ENCODE measurements at regions not wholly inside any gene's neighbourhood (a gene's known extent, or its start where the extent isn't known, plus 50 kb on each side); places are given as distances from the start of the nearest gene placed in this dataset.

GRCh38 chr2:10985901-10986535, 74.3 kb downstream of the KCNF1 start:
- DNase-seq: no peak

DNA sequence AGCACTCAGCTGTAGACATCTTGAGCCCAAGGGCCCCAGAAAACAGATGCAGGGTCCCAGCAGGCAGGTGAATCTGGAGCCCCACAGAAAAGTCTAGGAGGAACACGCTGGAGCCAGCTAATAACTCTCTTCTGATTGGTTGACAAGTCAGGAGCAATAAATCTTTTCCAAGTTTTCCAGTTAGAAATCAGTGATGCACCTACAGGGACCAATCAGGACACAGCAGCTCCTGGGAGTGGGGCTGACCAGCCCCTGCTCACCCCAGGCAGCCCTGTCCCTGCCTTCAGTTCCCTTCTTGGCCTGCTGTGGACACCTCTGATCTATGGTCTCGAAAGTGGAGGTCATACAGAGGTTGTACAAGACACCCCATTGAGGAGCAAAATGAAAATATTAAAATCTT, 75.7 kb downstream of the KCNF1 start:
- no peak for DNase-seq

DNA sequence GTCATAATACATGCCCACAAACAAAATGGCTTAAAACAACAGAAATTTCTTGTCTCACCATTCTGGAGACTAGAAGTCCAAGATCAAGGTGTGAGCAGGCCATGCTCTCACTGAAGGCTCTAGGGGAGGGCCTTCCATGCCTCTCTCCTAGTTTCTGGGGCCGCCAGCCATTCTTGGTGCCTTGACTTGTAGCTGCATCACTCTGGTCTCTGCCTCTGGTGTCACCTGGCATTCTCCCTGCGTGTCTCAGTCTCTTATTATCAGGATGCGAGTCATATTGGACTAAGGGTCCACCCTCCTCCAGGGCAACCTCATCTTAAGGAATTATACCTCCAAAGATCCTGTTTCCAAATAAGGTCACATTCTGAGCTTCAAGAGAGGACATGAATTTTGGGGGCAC, 76.1 kb downstream of the KCNF1 start:
- no peak for DNase-seq

- no peak for DNase-seq
These were observed 77.4 kb downstream of the KCNF1 start for GRCh38 chr2:10989151-10989550.

- no peak for DNase-seq
These were observed 78.0 kb downstream of the KCNF1 start for GRCh38 chr2:10989782-10990181.

DNA sequence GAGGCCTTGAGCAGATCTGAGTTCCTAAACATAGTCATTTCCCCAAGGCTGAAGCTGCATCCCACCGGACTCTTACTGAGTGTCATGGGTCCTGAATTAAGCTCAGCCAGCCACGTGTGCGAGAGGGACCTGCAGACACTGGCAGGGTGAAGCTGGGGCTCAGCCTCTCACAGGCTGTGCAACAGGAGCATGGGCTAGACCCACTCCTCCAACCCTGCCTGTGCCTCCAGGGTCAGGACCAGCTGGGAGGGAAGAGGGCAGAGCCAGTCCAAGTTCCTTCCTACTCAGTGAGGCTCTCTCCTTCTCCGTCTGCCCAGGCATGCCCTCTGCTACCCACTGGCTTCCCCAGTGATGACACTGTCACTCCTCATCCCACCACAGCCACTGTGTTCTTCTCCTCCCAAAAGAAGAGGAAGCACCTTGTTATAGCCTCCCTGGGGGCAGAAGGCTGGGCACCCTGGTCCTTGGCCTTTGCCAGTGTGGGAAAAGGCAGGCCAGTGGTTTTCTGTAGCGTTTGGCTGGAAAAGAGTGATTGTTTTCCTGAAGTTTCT, 78.9 kb downstream of the KCNF1 start:
- no peak for DNase-seq

DNA sequence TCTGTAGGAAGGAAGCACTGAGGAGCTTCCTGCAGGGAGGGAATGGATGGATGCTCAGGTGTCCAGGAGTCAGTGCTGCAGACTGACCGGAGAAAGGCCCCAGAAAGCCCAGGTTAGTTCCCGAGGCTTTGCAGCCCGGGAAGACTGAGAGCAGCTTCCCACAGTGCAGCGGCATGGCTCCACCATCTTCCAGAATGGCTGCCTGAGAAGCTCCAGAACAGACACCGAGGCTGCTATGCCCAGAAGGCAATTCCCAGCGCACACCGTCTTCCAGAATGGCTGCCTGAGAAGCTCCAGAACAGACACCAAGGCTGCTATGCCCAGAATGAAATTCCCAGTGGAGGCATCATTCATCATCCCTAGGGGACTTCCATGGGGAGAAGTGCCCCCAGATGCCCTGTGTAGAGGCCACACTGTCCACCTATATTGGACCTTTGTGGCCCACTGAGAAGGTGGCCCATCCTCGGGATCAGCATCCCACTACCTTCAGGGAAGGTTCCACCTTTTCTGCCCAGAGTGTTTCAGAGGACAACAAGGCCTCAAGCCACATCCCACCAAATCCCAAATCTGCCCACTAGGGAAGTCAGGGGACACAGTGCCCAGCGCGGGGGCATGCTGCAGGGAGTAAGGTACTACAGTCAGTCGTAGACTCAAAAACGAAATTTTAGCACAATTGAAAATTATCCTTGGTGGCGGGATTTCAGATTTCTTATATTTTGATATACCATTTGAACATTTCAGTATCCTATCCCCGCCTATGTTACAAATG, 80.5 kb downstream of the KCNF1 start:
- DNase-seq: no peak

DNA sequence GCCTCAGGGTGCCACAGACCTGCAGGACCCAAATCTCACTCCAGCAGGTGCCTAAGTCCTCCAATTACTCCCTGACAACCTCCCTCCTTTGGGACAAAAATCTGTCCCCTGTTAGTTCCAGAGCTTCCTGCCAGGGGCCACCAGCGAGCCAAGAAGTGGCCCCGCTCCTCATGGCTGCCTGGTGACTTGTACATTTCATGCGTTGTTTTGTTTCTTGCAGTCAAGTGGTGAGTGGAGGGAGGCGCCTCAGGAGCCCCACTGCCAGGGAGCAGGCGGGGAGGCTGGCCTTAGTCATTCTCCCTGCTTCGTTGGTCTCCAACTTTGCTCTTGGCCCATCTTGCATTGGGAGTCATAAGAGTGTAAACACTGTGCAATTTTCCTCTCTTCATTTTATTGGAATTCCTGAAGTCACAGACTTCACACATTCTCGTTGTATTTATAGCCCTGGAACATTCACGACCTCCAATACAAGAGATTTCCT, 81.3 kb downstream of the KCNF1 start:
- DNase-seq: no peak

- DNase-seq: no peak
These were observed 83.7 kb downstream of the KCNF1 start for GRCh38 chr2:10995366-10995970.

DNA sequence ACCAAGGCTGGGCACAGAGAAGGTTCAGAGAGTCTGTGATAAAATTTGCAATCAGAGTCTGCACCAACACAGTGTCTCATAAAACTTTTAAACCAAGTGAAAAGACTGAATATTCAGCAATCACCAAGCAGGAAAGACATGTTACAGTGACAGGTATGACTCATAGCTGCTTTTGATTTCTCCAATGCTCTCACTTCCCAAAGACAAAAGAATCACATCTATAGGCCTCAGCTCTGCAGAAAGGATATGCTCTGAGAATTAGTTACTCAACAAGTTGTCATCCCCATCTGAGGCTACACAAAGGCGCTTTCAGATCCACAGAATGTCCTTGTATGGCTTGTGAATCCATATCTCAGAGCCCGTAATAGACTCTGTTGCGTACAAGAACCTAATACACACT, 92.5 kb downstream of the KCNF1 start:
- no peak for DNase-seq

GRCh38 chr2:11005032-11005431, 93.3 kb downstream of the KCNF1 start:
- DNase-seq: no peak

DNA sequence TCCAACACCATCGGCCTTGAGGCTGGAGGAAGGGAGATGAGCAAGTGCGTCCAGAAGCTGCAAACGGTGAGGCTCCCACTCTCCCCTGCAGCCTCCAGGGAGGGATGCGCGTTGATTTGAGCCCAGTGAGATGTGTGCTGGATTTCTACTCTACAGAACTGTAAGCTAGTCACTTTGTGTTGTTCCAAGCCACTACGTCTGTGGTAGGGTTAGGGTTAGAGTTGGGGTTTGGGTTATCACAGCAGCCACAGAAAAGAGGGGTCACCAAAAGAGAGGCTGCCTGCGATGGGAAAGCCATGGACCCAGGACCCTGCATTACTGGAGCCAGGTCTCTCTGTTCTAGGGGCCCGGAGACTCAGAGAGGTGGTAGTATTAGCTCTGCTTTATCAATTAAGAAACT, 94.5 kb downstream of the KCNF1 start:
- DNase-seq: no peak

- DNase-seq: no peak
These were observed 95.9 kb downstream of the KCNF1 start for GRCh38 chr2:11007331-11008264.

GRCh38 chr2:11008773-11009172, 97.0 kb downstream of the KCNF1 start:
- no peak for DNase-seq

GRCh38 chr2:11009176-11009575, 97.4 kb downstream of the KCNF1 start:
- DNase-seq: no peak

- no peak for DNase-seq
These were observed 98.2 kb downstream of the KCNF1 start for GRCh38 chr2:11009891-11010290.

DNA sequence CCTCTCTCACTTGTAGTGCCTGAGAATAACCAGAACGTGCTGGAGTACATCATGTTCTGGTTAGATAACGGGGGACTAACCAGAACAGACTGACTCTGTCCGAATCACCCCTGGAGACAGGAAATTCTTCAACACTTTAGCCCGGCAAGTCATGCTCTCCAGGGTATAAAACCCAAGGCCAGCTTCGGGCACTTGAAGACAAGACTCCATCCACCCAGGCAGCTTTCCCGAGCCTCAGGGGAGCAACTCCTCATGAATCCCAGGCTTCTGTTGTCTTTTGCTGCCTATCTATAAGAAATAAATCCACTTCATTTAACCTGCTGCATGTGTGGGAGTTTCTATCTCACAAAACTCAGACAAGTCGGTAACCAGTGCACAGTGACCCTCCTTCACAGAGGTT, 99.6 kb downstream of the KCNF1 start:
- DNase-seq: no peak

DNA sequence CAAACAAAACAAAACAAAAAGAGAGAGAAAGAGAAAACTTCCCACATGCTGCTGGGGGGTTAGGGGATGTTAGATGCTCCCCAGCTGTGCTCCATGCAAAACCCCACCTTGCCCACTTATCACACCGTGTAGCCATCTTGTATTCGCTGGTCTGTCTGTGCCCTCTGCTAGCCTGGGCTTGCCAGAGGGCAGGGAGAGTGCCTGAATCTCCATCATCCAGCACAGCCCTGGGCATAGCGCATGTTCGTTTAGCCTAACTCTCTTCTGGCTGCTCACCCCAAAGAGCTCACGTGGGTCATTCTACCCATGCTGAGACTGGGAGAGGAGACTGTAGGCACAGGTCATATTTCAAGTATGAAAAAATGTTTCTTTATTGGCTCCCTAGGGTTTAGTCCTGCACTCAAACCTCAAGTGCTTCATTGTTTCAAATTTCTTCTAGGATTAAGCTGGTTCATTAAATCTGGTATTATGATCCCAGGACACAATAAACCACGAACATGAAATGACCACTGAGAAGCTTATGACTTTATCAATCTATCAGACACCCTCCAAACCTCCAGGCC, 100.5 kb downstream of the KCNF1 start:
- no peak for DNase-seq

DNA sequence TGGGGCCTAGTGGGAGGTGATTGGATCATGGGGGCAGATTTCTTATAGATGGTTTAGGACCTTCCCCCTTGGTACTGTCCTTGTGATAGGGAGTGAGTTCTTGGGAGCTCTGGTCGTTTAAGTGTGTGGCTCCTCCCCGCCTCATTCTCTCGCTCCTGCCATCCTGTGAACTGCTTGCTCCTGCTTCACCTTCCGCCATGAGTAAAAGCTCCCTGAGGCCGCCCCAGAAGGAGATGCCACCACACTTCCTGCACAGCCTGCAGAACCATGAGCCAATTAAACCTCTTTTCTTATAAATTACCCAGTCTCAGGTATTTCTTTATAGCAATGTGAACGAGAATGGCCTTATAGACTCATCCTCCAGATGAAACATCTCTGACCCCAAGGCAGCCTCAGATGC, 101.5 kb downstream of the KCNF1 start:
- no peak for DNase-seq

GRCh38 chr2:11014026-11014425, 102.3 kb downstream of the KCNF1 start:
- no peak for DNase-seq

DNA sequence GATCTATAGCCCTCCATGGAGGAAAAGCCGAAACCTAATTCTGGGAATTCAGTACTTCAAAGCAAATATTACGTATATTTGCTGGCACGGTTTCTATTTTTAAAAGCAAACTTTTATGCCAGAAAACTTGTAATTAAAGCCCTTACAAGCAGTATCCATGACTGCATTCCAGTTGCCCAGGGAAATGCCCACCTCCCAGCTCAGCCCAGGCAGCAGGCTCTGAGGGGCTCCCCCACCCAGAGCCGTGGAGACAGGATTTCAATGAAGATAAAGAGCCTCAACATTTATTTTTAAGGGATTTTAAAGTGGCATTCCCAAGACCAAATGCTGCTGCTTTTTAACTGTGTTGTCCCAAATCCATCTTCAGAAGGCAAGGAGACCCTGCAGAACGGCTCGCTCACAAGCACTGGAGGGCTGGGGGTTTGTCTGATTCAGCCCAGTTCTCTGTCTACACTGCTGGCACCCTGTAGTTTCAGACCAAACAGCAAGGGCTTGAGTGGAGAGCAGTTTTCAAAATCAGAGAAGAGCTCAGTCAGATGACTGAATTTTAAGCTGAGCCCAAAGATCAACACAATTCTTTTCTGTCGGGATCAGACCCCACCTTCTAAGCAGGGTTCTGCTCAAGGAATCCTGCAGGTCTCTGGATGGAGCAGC, 105.1 kb downstream of the KCNF1 start:
- no peak for DNase-seq

DNA sequence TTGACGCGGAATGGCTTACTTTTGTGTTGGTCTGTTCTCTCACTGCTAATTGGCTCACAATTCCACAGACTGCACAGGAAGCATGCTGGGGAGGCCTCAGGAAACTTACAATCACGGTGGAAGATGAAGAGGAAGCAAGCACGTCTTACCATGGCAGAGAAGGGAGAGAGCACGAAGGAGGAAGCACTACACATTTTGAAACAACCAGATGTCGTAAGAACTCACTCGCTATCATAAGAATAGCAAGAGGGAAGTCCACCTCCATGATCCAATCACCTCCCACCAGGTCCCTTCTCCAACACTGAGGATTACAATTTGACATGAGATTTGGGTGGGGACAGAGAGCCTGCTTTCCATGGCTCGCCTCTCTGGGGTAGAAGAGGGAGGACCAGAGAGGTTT, 106.2 kb downstream of the KCNF1 start:
- no peak for DNase-seq

All from CD4-positive, alpha-beta T cell treated with Interferon gamma for 1 hour (primary cell).